ENCODE measurements at regions not wholly inside any gene's neighbourhood (a gene's known extent, or its start where the extent isn't known, plus 50 kb on each side); places are given as distances from the start of the nearest gene placed in this dataset.

GRCh38 chr3:10583798-10584708 is 78.7 kb upstream of the ATP2B2 start:
- TF ChIP-seq CTCF (IDR thresholded peaks at IDR 0.05 in 8 of 11, conservative IDR thresholded peaks at IDR 0.05 in 3 of 11) (no peak), POLR2A (IDR thresholded peaks at IDR 0.05) (no peak)
